ENCODE measurements at regions not wholly inside any gene's neighbourhood (a gene's known extent, or its start where the extent isn't known, plus 50 kb on each side); places are given as distances from the start of the nearest gene placed in this dataset.
A peak's percentile ranks its signal among the peaks of the same experiment; 100 is the strongest.

- peak overlapping the region; percentile 72 for H2AFZ ChIP-seq (replicated peaks)
- Mint-ChIP-seq H3K9me3 (peaks cover 3% of the 10 kb centered on the region), H3K4me3 (no peak overlapping the region), H3K27ac (no peak overlapping the region), H3K36me3 (no peaks in the 10 kb centered on the region), H3K27me3 (ENCODE audit: insufficient read depth, low read depth) (peaks cover 5% of the 10 kb centered on the region), H3K4me1 (peaks cover 6% of the 10 kb centered on the region)
- DNase-seq (ENCODE audit: low spot score), result peak; percentile 21
- H3K36me3 ChIP-seq, result no peaks in the 10 kb centered on the region
- no peaks in the 10 kb centered on the region for H4K20me1 ChIP-seq (ENCODE audit: low read depth)
- no peaks in the 10 kb centered on the region for H3K27me3 ChIP-seq
- no peak overlapping the region for H3K27ac ChIP-seq
- peaks cover 8% of the 10 kb centered on the region for H3K4me1 ChIP-seq
- TF ChIP-seq CTCF (IDR thresholded peaks at IDR 0.05) (no peak), EZH2 (IDR thresholded peaks at IDR 0.05) (no peak), EZH2phosphoT487 (IDR thresholded peaks at IDR 0.05) (no peak)
- no peaks in the 10 kb centered on the region for H3F3A ChIP-seq (ENCODE audit: low read depth)
- no peak overlapping the region for H3K9ac ChIP-seq
- no peak overlapping the region for H3K4me2 ChIP-seq
- H3K4me3 ChIP-seq, result no peak overlapping the region
- no peaks in the 10 kb centered on the region for H3K79me2 ChIP-seq (ENCODE audit: low read depth)
- H3K9me3 ChIP-seq (ENCODE audit: low read depth), result no peaks in the 10 kb centered on the region
These were observed 1461.4 kb downstream of the GATA3 start for GRCh38 chr10:9515922-9516321.

GRCh38 chr10:9535744-9536143 is 1481.3 kb downstream of the GATA3 start:
- Histone ChIP-seq H3K9me3 (ENCODE audit: low read depth) (no peaks in the 10 kb centered on the region), H3K79me2 (ENCODE audit: low read depth) (no peaks in the 10 kb centered on the region), H3K9ac (no peak overlapping the region), H2AFZ (replicated peaks) (no peak overlapping the region), H3K4me3 (no peak overlapping the region), H4K20me1 (ENCODE audit: low read depth) (no peaks in the 10 kb centered on the region), H3K27ac (no peak overlapping the region), H3F3A (ENCODE audit: low read depth) (no peaks in the 10 kb centered on the region), H3K4me1 (no peaks in the 10 kb centered on the region), H3K27me3 (no peaks in the 10 kb centered on the region), H3K4me2 (no peak overlapping the region), H3K36me3 (no peaks in the 10 kb centered on the region)
- Mint-ChIP-seq H3K36me3 (no peaks in the 10 kb centered on the region), H3K27me3 (ENCODE audit: insufficient read depth, low read depth) (no peaks in the 10 kb centered on the region), H3K9me3 (no peaks in the 10 kb centered on the region), H3K4me1 (no peaks in the 10 kb centered on the region), H3K27ac (no peak overlapping the region), H3K4me3 (no peak overlapping the region)
- no peak for DNase-seq (ENCODE audit: low spot score)
- no peak for TF ChIP-seq EZH2 (IDR thresholded peaks at IDR 0.05)
- no peak for TF ChIP-seq EZH2phosphoT487 (IDR thresholded peaks at IDR 0.05)
- TF ChIP-seq CTCF (IDR thresholded peaks at IDR 0.05), result no peak

GRCh38 chr10:9545073-9545472 is 1472.6 kb upstream of the CELF2 start:
- peak overlapping the region; percentile 63 for H2AFZ ChIP-seq (replicated peaks)
- no peaks in the 10 kb centered on the region for H3F3A ChIP-seq (ENCODE audit: low read depth)
- H3K36me3 ChIP-seq, result no peaks in the 10 kb centered on the region
- Mint-ChIP-seq H3K27me3 (ENCODE audit: insufficient read depth, low read depth) (no peaks in the 10 kb centered on the region), H3K9me3 (no peaks in the 10 kb centered on the region), H3K36me3 (no peaks in the 10 kb centered on the region), H3K4me1 (no peaks in the 10 kb centered on the region), H3K27ac (no peak overlapping the region), H3K4me3 (no peak overlapping the region)
- no peak overlapping the region for H3K9ac ChIP-seq
- no peak overlapping the region for H3K27ac ChIP-seq
- no peaks in the 10 kb centered on the region for H3K27me3 ChIP-seq
- no peaks in the 10 kb centered on the region for H3K4me1 ChIP-seq
- no peaks in the 10 kb centered on the region for H3K79me2 ChIP-seq (ENCODE audit: low read depth)
- DNase-seq (ENCODE audit: low spot score), result no peak
- no peaks in the 10 kb centered on the region for H4K20me1 ChIP-seq (ENCODE audit: low read depth)
- TF ChIP-seq EZH2 (IDR thresholded peaks at IDR 0.05) (no peak), EZH2phosphoT487 (IDR thresholded peaks at IDR 0.05) (no peak), CTCF (IDR thresholded peaks at IDR 0.05) (no peak)
- H3K9me3 ChIP-seq (ENCODE audit: low read depth), result peaks cover 3% of the 10 kb centered on the region
- H3K4me2 ChIP-seq, result no peak overlapping the region
- H3K4me3 ChIP-seq, result no peak overlapping the region

Data from neural progenitor cell (in vitro differentiated cells).